Fibroblast of villous mesenchyme (primary cell): ENCODE measurements at regions not wholly inside any gene's neighbourhood (a gene's known extent, or its start where the extent isn't known, plus 50 kb on each side); places are given as distances from the start of the nearest gene placed in this dataset.

Experiments used
- DNase-seq: peaks from one replicate; pipeline ENCODE4 v3.0.0-alpha.2; 2010; ENCODE audit warnings: low read depth
- H3K4me3 ChIP-seq: 2 replicates; pipeline ENCODE4 v1.5.1; 2011; ENCODE audit warnings: low read depth, mild to moderate bottlenecking, low read length
- TF ChIP-seq, protein P1 (sequence below): IDR thresholded peaks from 2 replicates; pipeline ENCODE4 v1.5.1; 2012; ENCODE audit warnings: low read depth, mild to moderate bottlenecking, low read length; ENCODE audit not compliant: insufficient read depth

- no peak overlapping the region for H3K4me3 ChIP-seq
- TF ChIP-seq, protein P1, sequence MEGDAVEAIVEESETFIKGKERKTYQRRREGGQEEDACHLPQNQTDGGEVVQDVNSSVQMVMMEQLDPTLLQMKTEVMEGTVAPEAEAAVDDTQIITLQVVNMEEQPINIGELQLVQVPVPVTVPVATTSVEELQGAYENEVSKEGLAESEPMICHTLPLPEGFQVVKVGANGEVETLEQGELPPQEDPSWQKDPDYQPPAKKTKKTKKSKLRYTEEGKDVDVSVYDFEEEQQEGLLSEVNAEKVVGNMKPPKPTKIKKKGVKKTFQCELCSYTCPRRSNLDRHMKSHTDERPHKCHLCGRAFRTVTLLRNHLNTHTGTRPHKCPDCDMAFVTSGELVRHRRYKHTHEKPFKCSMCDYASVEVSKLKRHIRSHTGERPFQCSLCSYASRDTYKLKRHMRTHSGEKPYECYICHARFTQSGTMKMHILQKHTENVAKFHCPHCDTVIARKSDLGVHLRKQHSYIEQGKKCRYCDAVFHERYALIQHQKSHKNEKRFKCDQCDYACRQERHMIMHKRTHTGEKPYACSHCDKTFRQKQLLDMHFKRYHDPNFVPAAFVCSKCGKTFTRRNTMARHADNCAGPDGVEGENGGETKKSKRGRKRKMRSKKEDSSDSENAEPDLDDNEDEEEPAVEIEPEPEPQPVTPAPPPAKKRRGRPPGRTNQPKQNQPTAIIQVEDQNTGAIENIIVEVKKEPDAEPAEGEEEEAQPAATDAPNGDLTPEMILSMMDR: no peak
- DNase-seq: peak; percentile 97
These were observed 136.3 kb upstream of the SERP2 start for GRCh38 chr13:44237276-44237767.

DNA sequence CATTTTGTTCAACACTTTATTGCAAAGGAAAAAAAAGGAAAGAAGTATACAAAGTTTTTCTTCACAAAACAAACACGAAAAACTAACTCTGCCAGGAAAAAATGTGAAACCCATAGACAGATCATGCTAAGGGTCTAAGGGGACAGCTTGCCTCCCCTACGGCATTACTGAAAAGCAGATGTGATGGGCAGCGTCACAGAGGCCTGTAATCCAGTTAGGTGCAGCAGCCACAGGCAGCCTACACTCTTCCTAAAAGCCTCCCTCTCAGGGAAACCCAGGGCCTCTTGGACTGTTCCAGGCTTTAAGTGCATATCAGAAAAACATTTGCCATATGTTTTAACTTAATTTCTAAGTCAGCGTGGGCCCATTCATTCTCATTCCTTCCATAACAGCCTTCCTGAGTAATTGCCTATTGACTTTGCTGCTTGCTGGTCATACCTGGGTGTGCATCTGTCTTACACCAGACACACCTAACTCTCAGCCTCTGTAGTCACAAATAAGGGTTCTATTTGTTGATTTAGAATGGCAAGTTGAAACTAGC lies 135.7 kb upstream of the SERP2 start:
- TF ChIP-seq, protein P1: no peak
- no peak overlapping the region for H3K4me3 ChIP-seq
- peak; percentile 72 for DNase-seq

DNA sequence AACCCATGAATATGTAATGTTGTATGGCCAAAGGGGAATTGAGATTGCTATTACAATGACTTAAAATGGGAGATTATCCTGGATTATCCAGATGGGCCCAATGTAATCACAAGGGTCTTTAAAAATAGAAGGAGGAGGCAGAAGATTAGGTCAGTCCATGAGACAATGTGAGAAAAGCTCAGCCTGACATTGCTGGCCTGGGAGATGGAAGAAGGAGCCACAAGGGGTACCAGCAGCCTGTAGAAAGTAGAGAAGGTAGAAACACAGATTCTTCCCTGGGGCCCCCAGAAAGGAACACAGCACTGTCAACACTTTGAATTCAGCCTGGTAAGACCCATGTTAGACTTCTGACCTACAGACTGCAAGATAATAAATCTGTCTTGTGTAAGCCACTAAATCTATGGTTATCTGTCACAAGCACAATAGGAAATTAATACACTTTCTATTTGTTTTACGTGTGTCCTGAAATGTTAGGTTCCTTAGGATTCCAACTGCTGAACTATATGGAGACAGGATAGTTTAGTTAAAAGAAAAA lies 132.9 kb upstream of the SERP2 start:
- no peak for DNase-seq
- TF ChIP-seq, protein P1: no peak
- H3K4me3 ChIP-seq: no peak overlapping the region

DNA sequence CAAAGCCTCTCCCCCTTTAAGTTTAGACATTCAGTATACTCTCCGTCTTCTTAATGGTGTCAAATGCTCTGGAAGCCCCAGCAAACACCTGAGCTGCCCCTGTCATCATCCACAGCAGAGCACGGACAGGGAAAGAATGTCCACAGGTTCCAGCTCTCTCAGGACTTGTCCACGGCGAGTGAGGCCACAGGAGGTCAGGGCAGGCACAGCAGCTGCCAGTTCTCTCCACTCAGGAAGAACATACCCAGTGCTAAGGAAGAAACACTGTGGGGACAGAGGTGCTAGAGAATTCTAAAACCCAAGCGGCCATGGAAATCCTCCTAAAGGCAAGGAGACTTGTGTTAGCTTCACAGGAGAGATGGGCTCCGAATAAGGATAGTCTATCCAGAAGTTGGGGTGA lies 132.0 kb upstream of the SERP2 start:
- TF ChIP-seq, protein P1: no peak
- no peak for DNase-seq
- H3K4me3 ChIP-seq: no peak overlapping the region

GRCh38 chr13:44242766-44243165 lies 130.9 kb upstream of the SERP2 start:
- TF ChIP-seq, protein P1: no peak
- DNase-seq: no peak
- no peak overlapping the region for H3K4me3 ChIP-seq

DNA sequence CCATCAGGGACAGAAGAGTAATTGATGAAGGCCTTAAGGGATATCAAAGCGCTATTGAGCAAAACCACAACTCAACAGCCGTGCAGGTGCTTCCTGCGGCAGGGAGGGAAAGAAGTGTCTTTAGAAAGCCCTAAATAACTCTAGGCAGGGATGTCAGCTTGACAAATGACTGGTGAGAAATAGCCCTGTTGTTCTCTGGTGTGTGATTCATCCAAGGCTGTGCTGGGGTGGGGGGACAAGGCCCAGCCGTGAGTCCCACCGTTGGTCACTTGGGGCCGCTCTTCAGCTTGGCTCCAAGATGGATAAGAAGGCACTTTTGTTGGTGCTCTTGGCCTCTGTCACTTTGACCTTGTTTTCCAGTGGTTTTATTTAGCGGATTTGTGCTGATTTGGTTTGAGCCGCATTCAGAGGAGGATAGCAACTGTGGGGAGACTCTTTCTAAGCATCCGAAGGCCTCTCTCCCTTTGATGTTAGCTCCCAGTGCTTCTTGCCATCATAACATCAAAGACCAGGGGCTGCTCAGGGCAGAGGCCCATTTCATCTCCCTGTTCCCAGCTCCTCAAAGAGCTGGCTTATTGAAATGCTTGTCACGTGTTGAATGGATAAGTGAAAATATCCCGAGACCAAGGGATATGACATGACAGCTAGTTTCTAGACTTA lies 130.3 kb upstream of the SERP2 start:
- TF ChIP-seq, protein P1: peak; percentile 42
- H3K4me3 ChIP-seq: no peak overlapping the region
- DNase-seq: peak; percentile 78
